Upper lobe of left lung (tissue), 6 donors: ENCODE measurements at regions not wholly inside any gene's neighbourhood (a gene's known extent, or its start where the extent isn't known, plus 50 kb on each side); places are given as distances from the start of the nearest gene placed in this dataset.

ENCODE experiments used
- ATAC-seq, 2 donors: fragments of 200-7000 bp; cut with Tn5 transposase; one replicate each; pipeline ENCODE4 v1.9.1; 2022; ENCODE audit warnings: mild to moderate bottlenecking in 2 of 2, moderate library complexity in 2 of 2; ENCODE audit not compliant: low FRiP score in 2 of 2
- DNase-seq, 2 donors: peaks; one replicate each; pipeline ENCODE4 v3.0.0-alpha.2; 2019 to 2020
- H3K27ac ChIP-seq, 4 donors: fragments of 200-600 bp; sonication (generic); one replicate each; pipeline ENCODE4 v1.5.1; 2016 to 2019
- H3K27me3 ChIP-seq, 4 donors: fragments of 200-600 bp; sonication (generic); one replicate each; pipeline ENCODE4 v1.5.1; 2017 to 2019
- H3K36me3 ChIP-seq, 4 donors: fragments of 200-600 bp; sonication (generic); one replicate each; pipeline ENCODE4 v1.5.1; 2016 to 2019
- H3K4me1 ChIP-seq, 4 donors: fragments of 200-600 bp; sonication (generic); one replicate each; pipeline ENCODE4 v1.5.1; 2018 to 2019
- H3K4me3 ChIP-seq, 4 donors: fragments of 200-600 bp; sonication (generic); one replicate each; pipeline ENCODE4 v1.5.1; 2017 to 2019; ENCODE audit warnings: mild to moderate bottlenecking in 2 of 4, moderate library complexity in 1 of 4
- H3K9me3 ChIP-seq, 4 donors: fragments of 200-600 bp; sonication (generic); one replicate each; pipeline ENCODE4 v1.5.1; 2018 to 2019
- EP300 ChIP-seq, 4 donors: sonication (generic); formaldehyde crosslinking; IDR thresholded peaks; one replicate each; pipeline ENCODE4 v1.5.1; 2017; ENCODE audit warnings: antibody characterized with exemption in 4 of 4, control low read depth in 2 of 4
- POLR2A ChIP-seq, 4 donors: fragments of 450-650 bp; IDR thresholded peaks; one replicate each; pipeline ENCODE4 v1.5.1; 2016 to 2017; ENCODE audit warnings: antibody characterized with exemption in 4 of 4, mild to moderate bottlenecking in 2 of 4
- POLR2AphosphoS5 ChIP-seq, 2 donors: sonication (generic); formaldehyde crosslinking; IDR thresholded peaks; one replicate each; pipeline ENCODE4 v1.5.1; 2017; ENCODE audit warnings: antibody characterized with exemption in 2 of 2
- WGBS, 2 donors: methylation state at CpG; one replicate each; pipeline ENCODE4 v1.1.5; 2017 to 2018; 5-methylcytosine and 5-hydroxymethylcytosine counted together
- TF ChIP-seq, protein P1 (sequence below), 6 experiments: fragments of 450-650 bp in 4 of 6; fragments of 200-600 bp in 2 of 6; sonication (generic) in 2 of 6; IDR thresholded peaks; one replicate each; pipeline ENCODE4 v1.5.1; 2016 to 2019; ENCODE audit warnings: antibody characterized with exemption in 6 of 6
- donor health status: DM: no; HTN: no; CAD: no; lungs with moderate emphysema.
- donor health status: DM: no; HTN: yes; CAD: no; lungs with severe emphysema.

DNA sequence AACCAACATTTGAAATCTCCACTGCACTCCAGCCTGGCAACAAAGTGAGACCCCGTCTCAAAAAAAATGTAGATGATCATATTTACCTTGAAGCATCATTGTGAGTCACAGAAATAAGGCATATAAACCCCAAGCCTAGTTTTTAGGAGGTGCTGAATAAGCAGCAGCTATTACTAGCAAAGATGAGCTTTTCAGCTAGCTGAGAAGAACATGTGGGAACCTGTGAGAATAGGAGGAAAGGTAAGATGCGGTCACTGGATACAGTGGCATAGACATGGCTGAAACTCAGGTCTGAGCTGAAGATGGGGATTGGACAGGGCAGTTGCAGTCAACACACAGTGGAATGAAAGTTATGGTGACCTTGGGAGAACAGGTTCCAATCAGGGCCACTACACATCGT is 284.3 kb upstream of the IRAK1BP1 start:
- Histone ChIP-seq H3K4me3 (no peak overlapping the region), H3K9me3 (no peaks in the 10 kb centered on the region), H3K36me3 (no peaks in the 10 kb centered on the region), H3K27me3 (no peaks in the 10 kb centered on the region), H3K27ac (no peak overlapping the region), H3K4me1 (no peaks in the 10 kb centered on the region)
- no peak for TF ChIP-seq POLR2A (IDR thresholded peaks at IDR 0.05)
- TF ChIP-seq POLR2AphosphoS5 (IDR thresholded peaks at IDR 0.05): no peak
- no peak for TF ChIP-seq EP300 (IDR thresholded peaks at IDR 0.05)
- no peak for DNase-seq
- ATAC-seq: no peak
- 85 to 90% methylated on average over 3 of the region's 3 CpGs for WGBS, 2 donors

DNA sequence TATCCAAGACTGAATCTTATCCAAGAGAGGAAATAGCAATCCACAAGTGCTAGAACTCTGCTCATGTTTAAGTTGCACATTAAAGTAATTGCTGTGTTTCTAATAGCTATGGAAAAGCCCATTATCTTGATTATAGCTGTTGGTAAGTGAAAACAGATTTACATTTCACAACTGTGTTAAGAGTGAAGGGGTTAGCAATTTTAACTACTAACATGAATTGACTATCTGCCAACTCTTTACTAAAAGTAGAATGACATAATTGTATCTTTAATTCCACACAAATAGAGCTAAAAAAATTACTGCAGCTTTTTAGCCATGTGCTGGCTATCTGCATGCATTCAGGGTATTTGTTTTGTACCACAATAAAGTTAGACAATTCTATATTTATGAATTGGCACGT is 277.9 kb upstream of the IRAK1BP1 start:
- H3K27me3 ChIP-seq: no peaks in the 10 kb centered on the region
- TF ChIP-seq EP300 (IDR thresholded peaks at IDR 0.05) (no peak), POLR2AphosphoS5 (IDR thresholded peaks at IDR 0.05) (no peak), POLR2A (IDR thresholded peaks at IDR 0.05) (no peak)
- TF ChIP-seq, protein P1, sequence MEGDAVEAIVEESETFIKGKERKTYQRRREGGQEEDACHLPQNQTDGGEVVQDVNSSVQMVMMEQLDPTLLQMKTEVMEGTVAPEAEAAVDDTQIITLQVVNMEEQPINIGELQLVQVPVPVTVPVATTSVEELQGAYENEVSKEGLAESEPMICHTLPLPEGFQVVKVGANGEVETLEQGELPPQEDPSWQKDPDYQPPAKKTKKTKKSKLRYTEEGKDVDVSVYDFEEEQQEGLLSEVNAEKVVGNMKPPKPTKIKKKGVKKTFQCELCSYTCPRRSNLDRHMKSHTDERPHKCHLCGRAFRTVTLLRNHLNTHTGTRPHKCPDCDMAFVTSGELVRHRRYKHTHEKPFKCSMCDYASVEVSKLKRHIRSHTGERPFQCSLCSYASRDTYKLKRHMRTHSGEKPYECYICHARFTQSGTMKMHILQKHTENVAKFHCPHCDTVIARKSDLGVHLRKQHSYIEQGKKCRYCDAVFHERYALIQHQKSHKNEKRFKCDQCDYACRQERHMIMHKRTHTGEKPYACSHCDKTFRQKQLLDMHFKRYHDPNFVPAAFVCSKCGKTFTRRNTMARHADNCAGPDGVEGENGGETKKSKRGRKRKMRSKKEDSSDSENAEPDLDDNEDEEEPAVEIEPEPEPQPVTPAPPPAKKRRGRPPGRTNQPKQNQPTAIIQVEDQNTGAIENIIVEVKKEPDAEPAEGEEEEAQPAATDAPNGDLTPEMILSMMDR (IDR thresholded peaks at IDR 0.05): no peak
- WGBS, 2 donors: 61 to 71% methylated on average over 1 of the region's 1 CpG
- no peaks in the 10 kb centered on the region for H3K9me3 ChIP-seq
- no peak overlapping the region for H3K4me3 ChIP-seq
- H3K36me3 ChIP-seq: no peaks in the 10 kb centered on the region
- no peak for DNase-seq
- H3K27ac ChIP-seq: no peak overlapping the region
- H3K4me1 ChIP-seq: no peaks in the 10 kb centered on the region
- ATAC-seq: no peak

DNA sequence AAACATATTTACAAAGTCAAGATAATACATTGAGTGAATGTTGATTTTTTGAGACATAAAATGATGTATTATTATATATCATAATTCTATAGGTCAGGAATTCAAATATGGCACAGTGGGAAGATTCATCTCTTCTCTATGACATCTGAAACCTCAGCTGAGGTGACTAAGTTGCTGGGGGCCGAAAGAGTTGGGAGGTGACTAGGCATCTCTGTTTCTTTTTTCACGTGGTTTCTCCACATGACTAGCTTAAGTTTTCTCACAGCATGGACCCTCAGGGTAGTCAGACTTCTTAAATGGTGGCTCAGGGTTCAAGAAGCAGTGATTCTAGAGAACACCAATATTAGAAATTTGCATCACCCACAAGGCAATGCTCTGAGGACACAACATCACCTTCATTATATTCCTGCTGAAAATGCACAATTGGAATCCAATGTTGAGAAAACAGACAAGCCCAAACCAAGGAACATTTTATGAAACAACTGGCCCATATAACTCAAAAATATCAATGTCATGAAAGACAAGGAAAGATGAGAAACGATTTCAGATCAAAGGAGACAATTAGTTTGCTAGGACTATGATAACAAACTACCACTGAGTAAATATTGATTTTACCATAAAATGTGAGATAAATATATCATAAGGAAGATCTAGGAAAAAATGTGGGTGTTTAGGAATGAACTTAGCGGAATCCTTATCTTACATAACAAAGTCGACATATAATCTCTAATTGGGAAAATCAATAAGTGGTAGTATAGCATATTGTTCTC is 273.3 kb upstream of the IRAK1BP1 start:
- WGBS, 2 donors: 75 to 87% methylated on average over 5 of the region's 5 CpGs
- DNase-seq: no peak

DNA sequence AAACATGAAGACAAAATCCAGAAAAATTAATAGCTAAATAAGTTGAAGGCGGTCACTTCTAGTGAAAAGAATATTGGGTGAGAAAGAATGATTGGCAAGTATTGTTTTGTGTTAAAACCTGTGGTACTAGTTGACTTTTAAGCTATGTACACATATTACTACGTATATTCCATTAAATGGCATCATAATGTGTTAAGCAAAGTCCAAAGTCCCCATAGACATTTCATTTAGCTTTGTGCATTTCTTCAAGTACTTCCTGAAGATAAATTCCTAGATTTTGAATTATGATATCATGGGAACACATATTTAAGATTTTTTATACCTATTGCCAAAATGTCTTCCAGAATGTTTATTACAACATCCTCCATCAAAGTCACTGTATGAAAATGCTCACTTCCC is 272.7 kb upstream of the IRAK1BP1 start:
- 76 to 78% methylated on average over 2 of the region's 2 CpGs for WGBS, 2 donors
- TF ChIP-seq POLR2AphosphoS5 (IDR thresholded peaks at IDR 0.05) (no peak), POLR2A (IDR thresholded peaks at IDR 0.05) (no peak), EP300 (IDR thresholded peaks at IDR 0.05) (no peak)
- TF ChIP-seq, protein P1 (IDR thresholded peaks at IDR 0.05): no peak
- H3K27ac ChIP-seq: no peak overlapping the region
- no peaks in the 10 kb centered on the region for H3K4me1 ChIP-seq
- no peaks in the 10 kb centered on the region for H3K27me3 ChIP-seq
- no peaks in the 10 kb centered on the region for H3K9me3 ChIP-seq
- H3K4me3 ChIP-seq: no peak overlapping the region
- DNase-seq (no peak), ATAC-seq (no peak)
- no peaks in the 10 kb centered on the region for H3K36me3 ChIP-seq

More for the DNA sequence above, 273.3 kb upstream of the IRAK1BP1 start:
- no peak for ATAC-seq
- Histone ChIP-seq H3K4me1 (no peaks in the 10 kb centered on the region), H3K4me3 (no peak overlapping the region), H3K36me3 (no peaks in the 10 kb centered on the region), H3K9me3 (no peaks in the 10 kb centered on the region), H3K27ac (no peak overlapping the region), H3K27me3 (no peaks in the 10 kb centered on the region)
- no peak for TF ChIP-seq EP300 (IDR thresholded peaks at IDR 0.05)
- TF ChIP-seq POLR2AphosphoS5 (IDR thresholded peaks at IDR 0.05): no peak
- no peak for TF ChIP-seq POLR2A (IDR thresholded peaks at IDR 0.05)

DNA sequence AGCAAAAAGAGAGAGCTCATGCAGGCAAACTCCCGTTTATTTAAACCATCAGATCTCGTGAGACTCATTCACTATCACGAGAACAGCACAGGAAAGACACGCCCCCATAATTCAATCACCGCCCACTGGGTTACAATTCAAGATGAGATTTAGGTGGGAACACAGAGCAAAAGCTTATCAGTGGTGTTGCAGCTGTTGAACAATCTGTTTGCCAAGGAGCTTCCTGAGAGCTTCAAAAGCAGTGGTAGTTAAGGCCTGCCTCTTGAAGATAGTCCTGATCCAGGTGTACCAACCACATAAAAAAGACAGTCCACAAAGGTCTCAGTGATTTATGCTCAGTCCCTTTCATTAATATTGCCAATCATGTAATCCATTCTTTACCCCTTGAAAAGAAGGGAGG is 269.4 kb upstream of the IRAK1BP1 start:
- TF ChIP-seq EP300 (IDR thresholded peaks at IDR 0.05) (no peak), POLR2A (IDR thresholded peaks at IDR 0.05) (no peak), POLR2AphosphoS5 (IDR thresholded peaks at IDR 0.05) (no peak)
- TF ChIP-seq, protein P1 (IDR thresholded peaks at IDR 0.05): no peak
- no peaks in the 10 kb centered on the region for H3K27me3 ChIP-seq
- H3K4me3 ChIP-seq: no peak overlapping the region
- H3K27ac ChIP-seq: no peak overlapping the region
- no peaks in the 10 kb centered on the region for H3K4me1 ChIP-seq
- whole genome bisulfite sequencing, 2 donors: 76 to 86% methylated on average over 5 of the region's 5 CpGs
- no peaks in the 10 kb centered on the region for H3K9me3 ChIP-seq
- DNase-seq (no peak), ATAC-seq (no peak)
- no peaks in the 10 kb centered on the region for H3K36me3 ChIP-seq

DNA sequence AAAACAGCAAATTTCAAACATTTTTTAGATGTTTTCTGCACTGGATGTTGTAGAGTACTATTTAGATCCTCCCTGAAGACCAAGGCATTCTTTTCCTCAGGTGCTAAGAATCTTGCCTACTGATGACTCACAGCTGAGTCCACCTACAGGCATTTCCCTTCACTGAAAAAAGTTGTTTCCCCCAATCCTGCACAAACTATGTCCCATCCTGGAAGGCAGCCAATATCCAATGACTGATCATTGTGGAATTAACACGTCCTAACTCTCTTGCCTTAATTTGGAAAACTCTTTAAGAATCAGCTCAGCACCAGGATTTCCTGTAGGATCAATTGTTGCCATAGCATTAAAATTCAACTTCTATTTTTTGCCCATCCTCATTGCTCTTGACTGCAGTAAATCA is 268.4 kb upstream of the IRAK1BP1 start:
- 39 to 45% methylated on average over 1 of the region's 1 CpG for WGBS, 2 donors
- no peaks in the 10 kb centered on the region for H3K36me3 ChIP-seq
- TF ChIP-seq EP300 (IDR thresholded peaks at IDR 0.05): no peak
- TF ChIP-seq, protein P1 (IDR thresholded peaks at IDR 0.05): no peak
- TF ChIP-seq POLR2AphosphoS5 (IDR thresholded peaks at IDR 0.05): no peak
- TF ChIP-seq POLR2A (IDR thresholded peaks at IDR 0.05): no peak
- ATAC-seq (no peak), DNase-seq (no peak)
- H3K27me3 ChIP-seq: no peaks in the 10 kb centered on the region
- H3K4me1 ChIP-seq: no peaks in the 10 kb centered on the region
- H3K9me3 ChIP-seq: no peaks in the 10 kb centered on the region
- H3K4me3 ChIP-seq: no peak overlapping the region
- no peak overlapping the region for H3K27ac ChIP-seq
